CD4-positive, alpha-beta T cell treated with Interferon gamma for 1 hour (primary cell): ENCODE measurements at regions not wholly inside any gene's neighbourhood (a gene's known extent, or its start where the extent isn't known, plus 50 kb on each side); places are given as distances from the start of the nearest gene placed in this dataset.

Experiments used
- DNase-seq: peaks from one replicate; pipeline ENCODE4 v3.0.0-alpha.2; 2020

- DNase-seq: peak; percentile 85
Measured at GRCh38 chr1:244969355-244970235, 105.3 kb upstream of the HNRNPU start.

GRCh38 chr1:244968881-244969280 is 104.5 kb upstream of the HNRNPU start:
- DNase-seq: no peak

GRCh38 chr1:244968471-244968871 is 104.1 kb upstream of the HNRNPU start:
- DNase-seq: no peak

GRCh38 chr1:244967159-244967558 is 102.8 kb upstream of the HNRNPU start:
- DNase-seq: no peak

GRCh38 chr1:244965185-244966030 is 101.1 kb upstream of the HNRNPU start:
- DNase-seq: no peak

- no peak for DNase-seq
Measured at GRCh38 chr1:244964112-244964971, 100.0 kb upstream of the HNRNPU start.

- no peak for DNase-seq
Measured at GRCh38 chr1:244963231-244963826, 99.0 kb upstream of the HNRNPU start.

GRCh38 chr1:244962130-244962529 is 97.8 kb upstream of the HNRNPU start:
- DNase-seq: no peak

GRCh38 chr1:244960904-244961303 is 96.6 kb upstream of the HNRNPU start:
- DNase-seq: no peak

GRCh38 chr1:244958593-244958992 is 94.2 kb upstream of the HNRNPU start:
- no peak for DNase-seq

- DNase-seq: no peak
Measured at GRCh38 chr1:244957525-244957924, 93.2 kb upstream of the HNRNPU start.

- no peak for DNase-seq
Measured at GRCh38 chr1:244957122-244957521, 92.8 kb upstream of the HNRNPU start.

GRCh38 chr1:244955661-244956060 is 91.3 kb upstream of the HNRNPU start:
- no peak for DNase-seq

GRCh38 chr1:244954359-244954758 is 90.0 kb upstream of the HNRNPU start:
- no peak for DNase-seq

GRCh38 chr1:244953901-244954300 is 89.6 kb upstream of the HNRNPU start:
- no peak for DNase-seq

GRCh38 chr1:244952940-244953339 is 88.6 kb upstream of the HNRNPU start:
- no peak for DNase-seq

GRCh38 chr1:244952280-244952933 is 88.1 kb upstream of the HNRNPU start:
- DNase-seq: no peak

GRCh38 chr1:244948416-244948815 is 84.1 kb upstream of the HNRNPU start:
- no peak for DNase-seq

- no peak for DNase-seq
Measured at GRCh38 chr1:244945109-244945671, 80.8 kb upstream of the HNRNPU start.

GRCh38 chr1:244941121-244941520 is 76.8 kb upstream of the HNRNPU start:
- DNase-seq: peak; percentile 32

GRCh38 chr1:244937099-244937498 is 72.8 kb upstream of the HNRNPU start:
- no peak for DNase-seq
